ENCODE measurements at regions not wholly inside any gene's neighbourhood (a gene's known extent, or its start where the extent isn't known, plus 50 kb on each side); places are given as distances from the start of the nearest gene placed in this dataset.

DNA sequence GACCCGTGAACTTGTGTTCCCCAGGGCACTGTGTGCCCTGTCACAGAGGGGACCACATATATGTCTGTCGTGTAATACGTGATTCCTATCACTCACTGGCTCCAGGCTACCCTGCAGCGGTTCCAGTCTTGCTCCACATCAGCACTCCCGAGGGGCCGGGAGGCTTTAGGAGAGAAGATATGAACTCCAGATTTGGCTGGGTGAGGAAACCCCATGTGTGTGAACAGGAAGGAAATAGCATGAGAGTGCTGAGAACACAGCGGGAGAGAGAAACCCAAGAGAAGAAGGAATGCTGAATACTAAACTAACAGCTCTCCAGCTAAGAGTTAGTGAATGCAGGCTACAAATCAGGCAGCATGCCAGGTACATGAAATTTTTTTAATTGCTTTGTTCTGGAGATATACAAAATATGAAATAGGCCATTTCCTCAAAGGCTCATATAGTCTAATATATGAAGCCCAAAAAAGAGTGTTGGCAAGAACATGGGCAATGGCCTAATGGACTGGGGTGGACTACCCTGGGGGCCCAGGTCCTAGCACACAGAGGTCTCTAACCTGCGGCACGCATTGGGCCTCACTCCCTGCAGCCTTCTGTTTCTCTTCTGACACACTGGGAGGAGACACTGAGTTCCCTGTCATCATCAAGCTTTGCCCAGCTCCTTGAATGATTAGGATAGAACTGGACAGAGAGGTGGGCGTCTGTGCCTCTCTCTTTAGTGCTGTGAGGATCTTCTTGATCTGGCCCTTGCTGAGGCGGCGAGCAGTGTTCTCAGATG lies 372.8 kb upstream of the RAB6C start:
- Histone ChIP-seq H3K4me2 (ENCODE audit: low read length) (no peak overlapping the region), H3K79me2 (ENCODE audit: low read length) (no peaks in the 10 kb centered on the region), H3K27ac (ENCODE audit: low read length) (no peak overlapping the region), H3K9ac (ENCODE audit: low read length) (no peak overlapping the region), H3K9me2 (replicated peaks; ENCODE audit: low read length) (no peaks in the 10 kb centered on the region), H3K27me3 (ENCODE audit: low read length) (no peaks in the 10 kb centered on the region), H3K4me1 (ENCODE audit: insufficient read depth, low read length) (no peaks in the 10 kb centered on the region), H3F3A (ENCODE audit: low read length, unreplicated experiment) (no peaks in the 10 kb centered on the region), H3K4me3 (ENCODE audit: low read length) (no peak overlapping the region), H3K9me3 (ENCODE audit: low read length) (no peaks in the 10 kb centered on the region), H4K20me1 (ENCODE audit: low read length) (no peaks in the 10 kb centered on the region), H2AFZ (ENCODE audit: low read length) (no peak overlapping the region), H3K36me3 (ENCODE audit: low read depth, low read length) (no peaks in the 10 kb centered on the region)
- no peak for ATAC-seq
- no TSS peak for BruUV-seq (replicated peaks)
- ChIA-PET POLR2A (ENCODE audit: unreplicated experiment) (no interaction called here), CTCF (no interaction called here)
- no peak for TF ChIP-seq EZH2 (IDR thresholded peaks at IDR 0.05; ENCODE audit: low read length, unreplicated experiment)
- TF ChIP-seq, protein P1, sequence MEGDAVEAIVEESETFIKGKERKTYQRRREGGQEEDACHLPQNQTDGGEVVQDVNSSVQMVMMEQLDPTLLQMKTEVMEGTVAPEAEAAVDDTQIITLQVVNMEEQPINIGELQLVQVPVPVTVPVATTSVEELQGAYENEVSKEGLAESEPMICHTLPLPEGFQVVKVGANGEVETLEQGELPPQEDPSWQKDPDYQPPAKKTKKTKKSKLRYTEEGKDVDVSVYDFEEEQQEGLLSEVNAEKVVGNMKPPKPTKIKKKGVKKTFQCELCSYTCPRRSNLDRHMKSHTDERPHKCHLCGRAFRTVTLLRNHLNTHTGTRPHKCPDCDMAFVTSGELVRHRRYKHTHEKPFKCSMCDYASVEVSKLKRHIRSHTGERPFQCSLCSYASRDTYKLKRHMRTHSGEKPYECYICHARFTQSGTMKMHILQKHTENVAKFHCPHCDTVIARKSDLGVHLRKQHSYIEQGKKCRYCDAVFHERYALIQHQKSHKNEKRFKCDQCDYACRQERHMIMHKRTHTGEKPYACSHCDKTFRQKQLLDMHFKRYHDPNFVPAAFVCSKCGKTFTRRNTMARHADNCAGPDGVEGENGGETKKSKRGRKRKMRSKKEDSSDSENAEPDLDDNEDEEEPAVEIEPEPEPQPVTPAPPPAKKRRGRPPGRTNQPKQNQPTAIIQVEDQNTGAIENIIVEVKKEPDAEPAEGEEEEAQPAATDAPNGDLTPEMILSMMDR (conservative IDR thresholded peaks at IDR 0.05; ENCODE audit: low read depth, low read length), result no peak
- no peak for TF ChIP-seq EZH2phosphoT487 (IDR thresholded peaks at IDR 0.05; ENCODE audit: borderline replicate concordance, low read length)
- intact Hi-C loops (cut with micrococcal nuclease), result no loop called here
- no peak for DNase-seq

DNA sequence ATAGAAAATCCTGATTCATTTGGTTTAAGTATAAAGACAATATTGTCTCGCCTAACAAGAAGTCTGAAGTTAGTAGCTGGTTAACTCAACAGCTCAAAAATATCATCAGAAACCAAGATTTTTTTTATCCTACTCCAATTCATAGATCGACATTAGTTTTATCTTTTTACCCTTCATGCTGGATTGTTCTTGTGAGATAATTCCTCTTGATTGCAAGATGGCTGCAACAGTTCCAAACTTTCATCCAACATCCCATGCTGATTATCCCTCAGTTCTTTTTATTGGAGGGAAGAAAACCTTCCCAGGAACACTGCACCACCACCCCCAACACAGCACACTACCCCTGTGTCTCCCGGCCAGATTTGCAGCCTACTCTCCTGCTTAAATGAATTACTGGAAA lies 370.2 kb upstream of the RAB6C start:
- TF ChIP-seq, protein P1 (conservative IDR thresholded peaks at IDR 0.05; ENCODE audit: low read depth, low read length), result no peak
- TF ChIP-seq EZH2phosphoT487 (IDR thresholded peaks at IDR 0.05; ENCODE audit: borderline replicate concordance, low read length), result no peak
- TF ChIP-seq EZH2 (IDR thresholded peaks at IDR 0.05; ENCODE audit: low read length, unreplicated experiment), result no peak
- Histone ChIP-seq H2AFZ (ENCODE audit: low read length) (no peak overlapping the region), H3K4me2 (ENCODE audit: low read length) (no peak overlapping the region), H3K27me3 (ENCODE audit: low read length) (no peaks in the 10 kb centered on the region), H3K4me3 (ENCODE audit: low read length) (no peak overlapping the region), H3K4me1 (ENCODE audit: insufficient read depth, low read length) (no peaks in the 10 kb centered on the region), H3F3A (ENCODE audit: low read length, unreplicated experiment) (no peaks in the 10 kb centered on the region), H4K20me1 (ENCODE audit: low read length) (no peaks in the 10 kb centered on the region), H3K79me2 (ENCODE audit: low read length) (no peaks in the 10 kb centered on the region), H3K36me3 (ENCODE audit: low read depth, low read length) (no peaks in the 10 kb centered on the region), H3K9me3 (ENCODE audit: low read length) (no peaks in the 10 kb centered on the region), H3K9ac (ENCODE audit: low read length) (no peak overlapping the region), H3K27ac (ENCODE audit: low read length) (no peak overlapping the region), H3K9me2 (replicated peaks; ENCODE audit: low read length) (no peaks in the 10 kb centered on the region)
- intact Hi-C loops (cut with micrococcal nuclease), result no loop called here
- no TSS peak for BruUV-seq (replicated peaks)
- ChIA-PET POLR2A (ENCODE audit: unreplicated experiment) (no interaction called here), CTCF (no interaction called here)
- ATAC-seq (no peak), DNase-seq (no peak)

DNA sequence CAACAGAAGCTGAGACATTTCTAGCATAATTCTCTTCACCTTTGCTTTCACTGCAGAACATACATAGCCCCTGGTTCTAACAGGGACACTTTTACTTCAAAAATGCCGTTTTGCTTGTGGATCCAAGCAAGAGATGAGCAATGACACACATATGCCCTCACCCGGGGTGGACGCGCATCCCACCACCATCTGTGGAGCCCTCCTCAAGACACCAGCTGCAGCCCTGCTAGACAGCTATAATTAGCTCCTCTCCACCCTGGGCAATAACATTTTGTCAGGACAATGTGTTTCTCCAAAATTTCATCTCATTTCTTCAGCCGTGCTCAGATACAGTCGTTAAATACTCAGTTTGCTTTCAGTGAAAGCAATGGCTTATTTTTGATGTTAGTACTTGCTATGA lies 368.7 kb upstream of the RAB6C start:
- no peaks in the 10 kb centered on the region for H3K27me3 ChIP-seq (ENCODE audit: low read length)
- H3K27ac ChIP-seq (ENCODE audit: low read length), result no peak overlapping the region
- no peaks in the 10 kb centered on the region for H3K4me1 ChIP-seq (ENCODE audit: insufficient read depth, low read length)
- H3K9me2 ChIP-seq (replicated peaks; ENCODE audit: low read length), result no peaks in the 10 kb centered on the region
- H4K20me1 ChIP-seq (ENCODE audit: low read length), result no peaks in the 10 kb centered on the region
- BruUV-seq (replicated peaks), result no TSS peak
- ChIA-PET CTCF (no interaction called here), POLR2A (ENCODE audit: unreplicated experiment) (no interaction called here)
- no peak overlapping the region for H3K4me2 ChIP-seq (ENCODE audit: low read length)
- no peaks in the 10 kb centered on the region for H3K79me2 ChIP-seq (ENCODE audit: low read length)
- H3K9me3 ChIP-seq (ENCODE audit: low read length), result no peaks in the 10 kb centered on the region
- TF ChIP-seq EZH2 (IDR thresholded peaks at IDR 0.05; ENCODE audit: low read length, unreplicated experiment), result no peak
- TF ChIP-seq, protein P1 (conservative IDR thresholded peaks at IDR 0.05; ENCODE audit: low read depth, low read length), result no peak
- no peak for TF ChIP-seq EZH2phosphoT487 (IDR thresholded peaks at IDR 0.05; ENCODE audit: borderline replicate concordance, low read length)
- H3K4me3 ChIP-seq (ENCODE audit: low read length), result no peak overlapping the region
- no peaks in the 10 kb centered on the region for H3K36me3 ChIP-seq (ENCODE audit: low read depth, low read length)
- no peak overlapping the region for H3K9ac ChIP-seq (ENCODE audit: low read length)
- ATAC-seq (no peak), DNase-seq (no peak)
- intact Hi-C loops (cut with micrococcal nuclease), result no loop called here
- H3F3A ChIP-seq (ENCODE audit: low read length, unreplicated experiment), result no peaks in the 10 kb centered on the region
- H2AFZ ChIP-seq (ENCODE audit: low read length), result no peak overlapping the region
